Spleen (tissue), 11 donors: ENCODE measurements at regions not wholly inside any gene's neighbourhood (a gene's known extent, or its start where the extent isn't known, plus 50 kb on each side); places are given as distances from the start of the nearest gene placed in this dataset.

Experiments used
- DNase-seq: peaks from one replicate; pipeline ENCODE4 v3.0.0-alpha.2; 2020
- H3K27ac ChIP-seq, 8 donors: fragments of 200-600 bp; sonication (generic) in 7 of 8; 1 replicate in 4 of 8; 2 replicates in 4 of 8; pipeline versions ENCODE4 v1.5.0 to v1.8.0; 2016 to 2021; ENCODE audit warnings: inconsistent platforms in 4 of 8, mild to moderate bottlenecking in 4 of 8, moderate library complexity in 1 of 8
- H3K27me3 ChIP-seq, 7 donors: fragments of 200-600 bp; sonication (generic) in 6 of 7; replicated peaks in 1 of 7; 1 replicate in 4 of 7; 2 replicates in 3 of 7; pipeline versions ENCODE4 v1.5.0 to v1.8.0; 2016 to 2021; ENCODE audit warnings: inconsistent platforms in 3 of 7, mild to moderate bottlenecking in 1 of 7
- H3K36me3 ChIP-seq, 6 donors: fragments of 200-600 bp; sonication (generic) in 5 of 6; 1 replicate in 4 of 6; 2 replicates in 2 of 6; pipeline versions ENCODE4 v1.5.0 to v1.8.0; 2016 to 2021; ENCODE audit warnings: inconsistent platforms in 2 of 6
- H3K4me1 ChIP-seq, 6 donors: fragments of 200-600 bp; sonication (generic) in 5 of 6; 1 replicate in 3 of 6; 2 replicates in 3 of 6; pipeline versions ENCODE4 v1.5.0 to v1.8.0; 2016 to 2021; ENCODE audit warnings: inconsistent platforms in 3 of 6
- H3K4me3 ChIP-seq, 8 donors: fragments of 200-600 bp; sonication (generic) in 7 of 8; 1 replicate in 4 of 8; 2 replicates in 4 of 8; pipeline versions ENCODE4 v1.5.0 to v1.8.0; 2016 to 2021; ENCODE audit warnings: inconsistent platforms in 4 of 8, mild to moderate bottlenecking in 4 of 8, moderate library complexity in 2 of 8
- H3K9me3 ChIP-seq, 8 donors: fragments of 200-600 bp; sonication (generic) in 7 of 8; 1 replicate in 4 of 8; 2 replicates in 4 of 8; pipeline versions ENCODE4 v1.5.0 to v1.8.0; 2016 to 2021; ENCODE audit warnings: inconsistent platforms in 4 of 8
- CTCF ChIP-seq, 11 experiments: fragments of 200-600 bp in 7 of 11; fragments of 450-650 bp in 4 of 11; sonication (generic) in 4 of 11; IDR thresholded peaks in 8 of 11; conservative IDR thresholded peaks in 3 of 11; 1 replicate in 7 of 11; 2 replicates in 4 of 11; pipeline versions ENCODE4 v1.4.0 to v1.8.0; 2016 to 2021; ENCODE audit warnings: antibody characterized with exemption in 11 of 11, inconsistent platforms in 4 of 11, mild to moderate bottlenecking in 1 of 11
- POLR2A ChIP-seq, 3 donors: fragments of 450-650 bp; IDR thresholded peaks; one replicate each; pipeline ENCODE4 v1.5.1; 2017; ENCODE audit warnings: antibody characterized with exemption in 3 of 3, mild to moderate bottlenecking in 1 of 3
- POLR2AphosphoS5 ChIP-seq, 3 donors: sonication (generic); formaldehyde crosslinking; IDR thresholded peaks; one replicate each; pipeline ENCODE4 v1.5.1; 2017; ENCODE audit warnings: antibody characterized with exemption in 3 of 3
- WGBS, 5 donors: extraction: QIAGEN DNeasy Blood & Tissue Kit in 3 of 5; methylation state at CpG; one replicate each; pipeline versions ENCODE4 v1.1.5 to v1.1.7; 2013 to 2018; 5-methylcytosine and 5-hydroxymethylcytosine counted together
- intact Hi-C: fragments of 100-400 bp; cut with DNase I; formaldehyde crosslinking; loops from one replicate; pipeline ENCODE4 v1.15.0; 2023; ENCODE audit warnings: low total_unique reads
- donor health status: healthy with polysubstance abuse.
- donor health status: DM: no; HTN: no; CAD: no; lungs with moderate emphysema.
- donor health status: DM: no; HTN: no; CAD: no.
- donor health status: Bipolar disorder and iron deficiency.
- donor health status: healthy.
- donor health status: DM: no; HTN: no; CAD: no.
- donor health status: DM: yes; HTN: yes; CAD: no.

GRCh38 chr3:83895892-83896291 lies 1062.9 kb upstream of the CADM2 start:
- H3K9me3 ChIP-seq = peaks cover 0 to 7% (median 2%) of the 10 kb centered on the region in 8 donors
- no peaks in the 10 kb centered on the region for H3K27me3 ChIP-seq
- no peak overlapping the region for H3K27ac ChIP-seq
- H3K4me1 ChIP-seq = no peaks in the 10 kb centered on the region
- WGBS, 5 donors = 0 to 67% (median 21%) methylated on average over 1 of the region's 1 CpG
- TF ChIP-seq CTCF (IDR thresholded peaks at IDR 0.05 in 8 of 11, conservative IDR thresholded peaks at IDR 0.05 in 3 of 11) (no peak), POLR2AphosphoS5 (IDR thresholded peaks at IDR 0.05) (no peak), POLR2A (IDR thresholded peaks at IDR 0.05) (no peak)
- no peak overlapping the region for H3K4me3 ChIP-seq
- intact Hi-C loops = no loop called here
- H3K36me3 ChIP-seq = no peaks in the 10 kb centered on the region
- DNase-seq = no peak

- Histone ChIP-seq H3K27ac (no peak overlapping the region), H3K4me1 (no peaks in the 10 kb centered on the region), H3K36me3 (no peaks in the 10 kb centered on the region), H3K27me3 (no peaks in the 10 kb centered on the region), H3K9me3 (peaks cover 0 to 16% (median 0%) of the 10 kb centered on the region in 8 donors), H3K4me3 (no peak overlapping the region)
- WGBS, 5 donors = 68 to 91% (median 82%) methylated on average over 5 of the region's 5 CpGs
- DNase-seq = no peak
- intact Hi-C loops = no loop called here
- TF ChIP-seq POLR2A (IDR thresholded peaks at IDR 0.05) = no peak
- no peak for TF ChIP-seq POLR2AphosphoS5 (IDR thresholded peaks at IDR 0.05)
- TF ChIP-seq CTCF (IDR thresholded peaks at IDR 0.05 in 8 of 11, conservative IDR thresholded peaks at IDR 0.05 in 3 of 11) = no peak
These were observed 1055.8 kb upstream of the CADM2 start for GRCh38 chr3:83902787-83903533.

- WGBS, 5 donors = 70 to 81% (median 76%) methylated on average over 4 of the region's 4 CpGs
- H3K27ac ChIP-seq = no peak overlapping the region
- H3K9me3 ChIP-seq = peaks cover 0 to 9% (median 0%) of the 10 kb centered on the region in 8 donors
- no peak for DNase-seq
- H3K4me1 ChIP-seq = no peaks in the 10 kb centered on the region
- no peak overlapping the region for H3K4me3 ChIP-seq
- H3K36me3 ChIP-seq = no peaks in the 10 kb centered on the region
- no peak for TF ChIP-seq POLR2A (IDR thresholded peaks at IDR 0.05)
- TF ChIP-seq POLR2AphosphoS5 (IDR thresholded peaks at IDR 0.05) = no peak
- no peak for TF ChIP-seq CTCF (IDR thresholded peaks at IDR 0.05 in 8 of 11, conservative IDR thresholded peaks at IDR 0.05 in 3 of 11)
- intact Hi-C loops = no loop called here
- no peaks in the 10 kb centered on the region for H3K27me3 ChIP-seq
These were observed 1045.4 kb upstream of the CADM2 start for GRCh38 chr3:83913381-83913780.

DNA sequence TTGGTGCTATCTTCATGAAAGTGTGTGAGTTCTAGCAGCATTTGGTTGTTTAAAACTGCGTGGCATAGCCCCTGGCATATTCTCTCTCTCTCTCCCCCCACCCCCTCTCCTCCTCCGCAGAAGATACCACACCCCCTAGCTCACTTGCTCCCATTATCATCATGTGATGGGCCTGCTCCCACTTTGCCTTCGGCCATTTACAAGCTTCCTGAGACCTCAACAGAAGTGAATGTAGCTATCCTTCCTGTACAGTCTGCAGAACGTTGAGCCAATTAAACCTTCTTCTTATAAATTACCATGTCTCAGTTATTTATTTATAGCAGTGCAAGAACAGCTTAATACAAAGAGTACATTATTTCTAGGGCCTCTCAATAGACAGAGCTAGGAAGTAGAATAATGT lies 1032.5 kb upstream of the CADM2 start:
- WGBS, 5 donors = 65 to 90% (median 71%) methylated on average over 4 of the region's 4 CpGs
- no peak overlapping the region for H3K4me3 ChIP-seq
- DNase-seq = no peak
- no peaks in the 10 kb centered on the region for H3K36me3 ChIP-seq
- H3K27me3 ChIP-seq = no peaks in the 10 kb centered on the region
- no peaks in the 10 kb centered on the region for H3K4me1 ChIP-seq
- intact Hi-C loops = no loop called here
- H3K27ac ChIP-seq = no peak overlapping the region
- TF ChIP-seq CTCF (IDR thresholded peaks at IDR 0.05 in 8 of 11, conservative IDR thresholded peaks at IDR 0.05 in 3 of 11) = no peak
- TF ChIP-seq POLR2AphosphoS5 (IDR thresholded peaks at IDR 0.05) = no peak
- TF ChIP-seq POLR2A (IDR thresholded peaks at IDR 0.05) = no peak
- peaks cover 2 to 56% (median 42%) of the 10 kb centered on the region in 8 donors for H3K9me3 ChIP-seq
